ENCODE measurements at regions not wholly inside any gene's neighbourhood (a gene's known extent, or its start where the extent isn't known, plus 50 kb on each side); places are given as distances from the start of the nearest gene placed in this dataset.

DNA sequence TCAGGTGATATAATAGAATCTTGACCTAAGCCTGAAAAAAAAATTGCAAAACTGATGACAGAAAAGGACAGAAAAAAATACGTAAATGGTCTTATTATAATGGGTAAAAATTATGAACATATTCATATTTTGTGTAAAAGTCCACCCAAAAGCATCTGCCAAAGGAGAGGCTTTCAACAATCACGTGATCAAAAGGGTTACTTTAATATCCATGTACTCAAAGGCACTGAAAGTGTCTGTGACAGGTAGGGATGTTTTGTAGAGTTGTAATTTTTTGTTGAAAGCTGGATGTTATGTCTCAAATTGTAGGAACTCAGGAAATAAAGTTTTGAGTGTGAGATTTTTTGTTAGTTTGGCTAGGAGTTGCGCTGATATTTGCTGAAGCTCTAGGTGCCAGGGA lies 144.8 kb upstream of the GALNTL6 start:
- TF ChIP-seq POLR2A (IDR thresholded peaks at IDR 0.05; ENCODE audit: low read depth, low read length) (no peak), TAF1 (IDR thresholded peaks at IDR 0.05; ENCODE audit: low read depth, low read length) (no peak)

Data from GM12891 (cell line).